Thymus (tissue), 11 donors: ENCODE measurements at regions not wholly inside any gene's neighbourhood (a gene's known extent, or its start where the extent isn't known, plus 50 kb on each side); places are given as distances from the start of the nearest gene placed in this dataset.
"Not testable (repeated sequence)": the region's sequence is repeated elsewhere in the genome, so short reads cannot be mapped to it uniquely, and the experiment has no call there.

Experiments
- DNase-seq, 9 donors: peaks; one replicate each; pipeline ENCODE4 v3.0.0-alpha.2; 2013; ENCODE audit warnings: low spot score in 9 of 9, low read depth in 6 of 9, missing footprints in 1 of 9
- H3K27ac ChIP-seq, 2 donors: one replicate each; pipeline ENCODE4 v1.5.1; 2013; ENCODE audit warnings: control low read depth in 1 of 2, low read depth in 1 of 2, low read length in 1 of 2, mild to moderate bottlenecking in 1 of 2, moderate library complexity in 1 of 2
- H3K27me3 ChIP-seq, 2 donors: one replicate each; pipeline ENCODE4 v1.5.1; 2013; ENCODE audit warnings: low read length in 1 of 2; ENCODE audit not compliant: control insufficient read depth in 2 of 2, insufficient read depth in 1 of 2
- H3K36me3 ChIP-seq, 2 donors: one replicate each; pipeline ENCODE4 v1.5.1; 2013; ENCODE audit warnings: low read length in 1 of 2, mild to moderate bottlenecking in 1 of 2, moderate library complexity in 1 of 2; ENCODE audit not compliant: control insufficient read depth in 2 of 2, insufficient read depth in 2 of 2
- H3K4me1 ChIP-seq, 2 donors: one replicate each; pipeline ENCODE4 v1.5.1; 2013; ENCODE audit warnings: low read length in 2 of 2; ENCODE audit not compliant: control insufficient read depth in 2 of 2, insufficient read depth in 2 of 2
- H3K4me3 ChIP-seq, 2 donors: one replicate each; pipeline ENCODE4 v1.5.1; 2013; ENCODE audit warnings: low read length in 2 of 2, control low read depth in 1 of 2, mild to moderate bottlenecking in 1 of 2
- H3K9me3 ChIP-seq, 2 donors: one replicate each; pipeline ENCODE4 v1.5.1; 2013; ENCODE audit warnings: low read length in 1 of 2, mild to moderate bottlenecking in 1 of 2; ENCODE audit not compliant: control insufficient read depth in 2 of 2, insufficient read depth in 1 of 2
- WGBS: extraction: QIAGEN DNeasy Blood & Tissue Kit; methylation state at CpG from one replicate; pipeline ENCODE4 v1.1.7; 2013; 5-methylcytosine and 5-hydroxymethylcytosine counted together
- donor health status: healthy.

- peaks cover 0 to 6% of the 10 kb centered on the region in 2 donors for H3K4me1 ChIP-seq
- H3K27me3 ChIP-seq: no peaks in the 10 kb centered on the region
- H3K36me3 ChIP-seq: no peaks in the 10 kb centered on the region
- 99% methylated on average over 3 of the region's 3 CpGs for whole genome bisulfite sequencing
- no peaks in the 10 kb centered on the region for H3K9me3 ChIP-seq
- H3K27ac ChIP-seq: no peak overlapping the region
- no peak for DNase-seq
- no peak overlapping the region for H3K4me3 ChIP-seq
Observed at GRCh38 chrX:55163171-55163570, 57.0 kb upstream of the PAGE5 start.

DNA sequence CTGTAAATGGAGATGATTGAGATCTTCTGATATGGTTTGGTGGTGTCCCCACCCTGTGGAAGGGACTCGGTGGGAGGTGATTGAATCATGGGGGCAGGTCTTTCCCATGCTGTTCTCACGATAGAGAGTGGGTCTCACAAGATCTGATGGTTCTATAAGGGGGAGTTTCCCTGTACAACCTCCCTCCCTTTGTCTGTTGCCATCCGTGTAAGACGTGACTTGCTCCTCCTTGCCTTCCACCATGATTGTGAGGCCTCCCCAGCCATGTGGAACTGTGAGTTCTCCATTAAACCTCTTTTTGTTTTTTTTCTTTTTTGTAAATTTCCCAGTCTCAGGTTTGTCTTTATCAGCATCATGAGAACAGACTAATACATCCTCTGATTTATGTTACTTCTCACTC is 55.1 kb upstream of the PAGE5 start:
- H3K27me3 ChIP-seq, H3K27ac ChIP-seq, H3K9me3 ChIP-seq, DNase-seq, H3K4me3 ChIP-seq, H3K4me1 ChIP-seq, H3K36me3 ChIP-seq: not testable (repeated sequence)
- WGBS: 94% methylated on average over 4 of the region's 4 CpGs

GRCh38 chrX:55167124-55167803 is 52.9 kb upstream of the PAGE5 start:
- DNase-seq: no peak
- whole genome bisulfite sequencing: 97% methylated on average over 3 of the region's 3 CpGs
- Histone ChIP-seq H3K4me1 (no peaks in the 10 kb centered on the region), H3K27ac (no peak overlapping the region), H3K36me3 (no peaks in the 10 kb centered on the region), H3K27me3 (no peaks in the 10 kb centered on the region), H3K9me3 (no peaks in the 10 kb centered on the region), H3K4me3 (no peak overlapping the region)

DNA sequence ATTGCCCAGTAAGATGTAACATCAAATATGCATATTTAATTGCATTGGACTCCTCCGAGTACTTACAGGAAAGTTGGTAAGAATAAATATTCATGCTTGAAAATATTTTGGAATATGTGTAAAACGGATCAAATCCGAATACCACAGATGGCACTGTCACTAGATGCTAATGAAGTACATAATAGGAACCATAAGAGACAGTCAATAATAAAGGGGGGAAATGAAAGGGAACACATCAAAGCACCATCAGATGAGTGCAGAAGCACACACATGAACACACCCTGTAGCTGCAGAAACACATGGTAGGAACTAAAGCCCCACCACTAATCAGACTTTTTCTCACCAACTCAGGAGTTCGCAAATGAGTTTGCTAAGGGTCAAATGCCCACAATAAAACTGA is 52.2 kb upstream of the PAGE5 start:
- Histone ChIP-seq H3K27me3 (no peaks in the 10 kb centered on the region), H3K4me1 (no peaks in the 10 kb centered on the region), H3K4me3 (no peak overlapping the region), H3K36me3 (no peaks in the 10 kb centered on the region), H3K9me3 (no peaks in the 10 kb centered on the region), H3K27ac (no peak overlapping the region)
- WGBS: 97% methylated on average over 4 of the region's 4 CpGs
- no peak for DNase-seq

DNA sequence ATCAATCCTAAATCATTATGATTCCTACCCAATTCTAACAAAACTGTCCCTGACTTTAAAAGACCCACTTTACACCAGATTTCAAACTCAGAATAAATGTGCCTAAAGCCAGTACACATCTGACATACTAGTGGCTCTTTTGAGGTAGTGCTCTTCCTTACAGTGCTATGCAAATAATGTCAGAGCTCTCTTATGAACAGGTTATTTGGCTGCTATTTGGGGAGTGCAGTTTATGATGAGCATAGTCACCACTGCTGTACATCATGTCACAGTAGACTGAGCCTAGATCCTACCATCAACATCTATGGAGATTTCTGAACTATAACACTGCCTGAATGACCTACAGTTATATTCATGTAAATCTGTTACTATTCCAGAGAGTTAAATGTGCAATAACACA is 50.4 kb upstream of the PAGE5 start:
- Histone ChIP-seq H3K9me3 (no peaks in the 10 kb centered on the region), H3K27ac (no peak overlapping the region), H3K4me1 (no peaks in the 10 kb centered on the region), H3K27me3 (no peaks in the 10 kb centered on the region), H3K36me3 (no peaks in the 10 kb centered on the region), H3K4me3 (no peak overlapping the region)
- DNase-seq: no peak
